ENCODE measurements at regions not wholly inside any gene's neighbourhood (a gene's known extent, or its start where the extent isn't known, plus 50 kb on each side); places are given as distances from the start of the nearest gene placed in this dataset.

DNA sequence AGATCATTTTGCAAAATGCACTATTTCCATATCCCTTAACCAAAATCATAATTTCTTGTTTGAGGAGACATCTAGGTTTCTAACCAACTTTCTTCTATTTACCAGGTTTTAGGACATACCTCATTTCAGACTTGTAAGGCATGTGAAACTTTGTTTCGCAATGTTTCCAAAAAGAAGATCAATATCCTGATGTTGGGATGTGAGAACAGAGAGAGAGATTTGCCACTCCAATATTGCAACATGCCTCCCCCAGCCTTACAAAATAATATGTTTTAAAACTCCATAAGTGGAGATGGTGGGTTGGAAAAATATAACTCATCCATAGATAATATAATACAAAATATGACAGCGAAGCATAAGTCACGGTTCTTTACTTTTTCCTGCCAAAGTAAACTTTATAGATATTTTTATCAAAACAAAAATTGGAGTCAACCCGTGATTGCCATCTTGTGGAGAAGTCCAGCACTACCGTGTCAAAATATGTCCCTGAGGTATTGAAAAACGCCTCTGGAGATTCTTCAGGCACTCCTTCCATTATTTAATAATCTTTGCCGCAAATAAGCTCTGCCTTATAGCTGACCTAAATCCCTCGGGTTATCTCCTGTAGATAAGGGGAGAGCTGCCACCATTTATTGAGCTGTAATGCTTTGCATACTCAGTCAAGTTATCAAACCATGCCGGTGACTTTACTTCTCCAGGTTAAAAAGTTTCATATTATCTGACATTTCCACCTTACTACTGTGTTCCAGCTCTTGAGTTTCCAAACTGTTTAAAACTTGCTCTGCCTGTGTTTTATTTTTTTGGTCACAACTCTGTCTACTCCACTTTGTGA lies 534.2 kb downstream of the HACE1 start:
- no peak overlapping the region for H3K27ac ChIP-seq
- TF ChIP-seq, protein P1, sequence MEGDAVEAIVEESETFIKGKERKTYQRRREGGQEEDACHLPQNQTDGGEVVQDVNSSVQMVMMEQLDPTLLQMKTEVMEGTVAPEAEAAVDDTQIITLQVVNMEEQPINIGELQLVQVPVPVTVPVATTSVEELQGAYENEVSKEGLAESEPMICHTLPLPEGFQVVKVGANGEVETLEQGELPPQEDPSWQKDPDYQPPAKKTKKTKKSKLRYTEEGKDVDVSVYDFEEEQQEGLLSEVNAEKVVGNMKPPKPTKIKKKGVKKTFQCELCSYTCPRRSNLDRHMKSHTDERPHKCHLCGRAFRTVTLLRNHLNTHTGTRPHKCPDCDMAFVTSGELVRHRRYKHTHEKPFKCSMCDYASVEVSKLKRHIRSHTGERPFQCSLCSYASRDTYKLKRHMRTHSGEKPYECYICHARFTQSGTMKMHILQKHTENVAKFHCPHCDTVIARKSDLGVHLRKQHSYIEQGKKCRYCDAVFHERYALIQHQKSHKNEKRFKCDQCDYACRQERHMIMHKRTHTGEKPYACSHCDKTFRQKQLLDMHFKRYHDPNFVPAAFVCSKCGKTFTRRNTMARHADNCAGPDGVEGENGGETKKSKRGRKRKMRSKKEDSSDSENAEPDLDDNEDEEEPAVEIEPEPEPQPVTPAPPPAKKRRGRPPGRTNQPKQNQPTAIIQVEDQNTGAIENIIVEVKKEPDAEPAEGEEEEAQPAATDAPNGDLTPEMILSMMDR (IDR thresholded peaks at IDR 0.05) = peak; percentile 85
- no peak for TF ChIP-seq ZFX (IDR thresholded peaks at IDR 0.05; ENCODE audit: borderline replicate concordance)

DNA sequence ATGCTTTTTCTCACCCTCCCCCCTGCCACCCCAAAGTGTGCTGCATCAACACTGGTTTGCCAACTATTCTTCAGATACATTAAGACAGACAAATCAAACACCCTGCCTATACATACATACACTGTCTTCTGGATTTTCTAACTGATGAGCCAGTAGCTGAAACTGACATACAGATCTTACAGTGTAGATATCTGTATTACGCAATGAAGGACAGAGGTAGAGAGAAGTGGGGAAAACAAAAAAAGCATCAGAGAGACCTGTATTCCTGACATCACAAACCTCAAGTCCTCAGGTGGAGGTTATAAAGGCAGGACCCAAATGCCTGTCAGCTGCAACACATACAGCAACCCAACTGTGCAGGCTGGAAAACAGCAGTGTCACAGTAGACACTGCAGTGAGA lies 535.4 kb downstream of the HACE1 start:
- no peak overlapping the region for H3K27ac ChIP-seq

DNA sequence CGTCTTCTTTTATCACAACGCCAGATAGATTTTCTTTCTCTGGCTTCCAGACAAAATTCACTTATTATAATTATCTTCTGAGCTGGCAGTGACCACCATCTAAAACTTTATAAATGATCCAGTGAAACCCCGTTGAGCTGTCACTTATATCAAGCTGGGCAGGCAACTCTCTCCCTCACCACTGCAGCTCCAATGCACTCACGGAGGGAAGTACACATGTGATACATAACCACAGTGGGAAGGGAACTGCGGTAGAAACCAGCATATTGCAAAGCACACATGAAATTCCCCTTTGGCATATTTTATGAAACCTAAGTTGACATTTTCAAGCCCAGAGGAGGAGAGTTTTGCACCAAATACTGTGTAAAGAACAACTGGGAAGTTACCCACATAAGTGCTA lies 536.9 kb downstream of the HACE1 start:
- TF ChIP-seq, protein P1 (IDR thresholded peaks at IDR 0.05) = no peak
- TF ChIP-seq ZFX (IDR thresholded peaks at IDR 0.05; ENCODE audit: borderline replicate concordance) = no peak

More for the DNA sequence above, 535.4 kb downstream of the HACE1 start:
- TF ChIP-seq, protein P1 (IDR thresholded peaks at IDR 0.05) = no peak
- TF ChIP-seq ZFX (IDR thresholded peaks at IDR 0.05; ENCODE audit: borderline replicate concordance) = no peak

DNA sequence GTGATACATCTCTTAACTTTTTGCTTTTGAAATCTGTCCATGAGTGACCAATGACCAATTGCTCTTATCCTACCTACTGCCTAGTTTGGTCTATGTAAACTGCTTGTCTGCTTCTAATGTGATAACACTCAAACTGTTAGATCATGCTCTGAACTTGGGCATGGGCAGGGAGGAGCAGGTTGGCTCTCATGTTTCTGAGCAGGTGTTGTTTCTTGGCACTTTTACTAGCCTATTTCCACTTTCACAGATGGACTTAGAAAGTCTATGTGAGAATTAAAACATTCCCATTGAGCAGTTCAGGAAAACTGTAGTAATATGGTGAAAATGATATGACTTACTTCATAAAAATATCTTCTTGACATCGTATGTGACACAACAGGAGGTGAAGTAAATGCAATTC lies 538.4 kb downstream of the HACE1 start:
- H3K27ac ChIP-seq = no peak overlapping the region
- TF ChIP-seq ZFX (IDR thresholded peaks at IDR 0.05; ENCODE audit: borderline replicate concordance) = no peak
- TF ChIP-seq, protein P1 (IDR thresholded peaks at IDR 0.05) = no peak

More for the DNA sequence above, 536.9 kb downstream of the HACE1 start:
- H3K27ac ChIP-seq = no peak overlapping the region

DNA sequence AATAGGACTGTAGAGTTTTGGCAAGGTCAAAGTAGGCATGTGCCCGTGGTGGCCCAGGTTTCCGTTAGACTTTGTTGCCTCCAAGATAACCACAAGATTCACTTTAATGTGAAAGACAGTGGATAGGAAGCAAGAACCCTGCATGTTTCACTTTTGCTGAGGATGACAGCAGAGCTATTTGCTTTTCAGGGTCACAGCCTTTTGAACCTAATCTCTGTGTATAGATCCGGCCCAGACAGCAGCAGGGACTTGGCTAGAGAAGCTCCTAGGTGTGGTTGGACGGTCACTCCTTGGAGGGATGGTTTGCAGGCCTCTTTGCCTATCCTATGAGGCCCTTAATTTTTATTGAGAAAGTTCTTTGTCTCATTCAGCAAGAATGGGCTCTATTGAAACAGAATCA lies 538.8 kb downstream of the HACE1 start:
- TF ChIP-seq, protein P1 (IDR thresholded peaks at IDR 0.05) = no peak
- TF ChIP-seq ZFX (IDR thresholded peaks at IDR 0.05; ENCODE audit: borderline replicate concordance) = no peak
- H3K27ac ChIP-seq = no peak overlapping the region

DNA sequence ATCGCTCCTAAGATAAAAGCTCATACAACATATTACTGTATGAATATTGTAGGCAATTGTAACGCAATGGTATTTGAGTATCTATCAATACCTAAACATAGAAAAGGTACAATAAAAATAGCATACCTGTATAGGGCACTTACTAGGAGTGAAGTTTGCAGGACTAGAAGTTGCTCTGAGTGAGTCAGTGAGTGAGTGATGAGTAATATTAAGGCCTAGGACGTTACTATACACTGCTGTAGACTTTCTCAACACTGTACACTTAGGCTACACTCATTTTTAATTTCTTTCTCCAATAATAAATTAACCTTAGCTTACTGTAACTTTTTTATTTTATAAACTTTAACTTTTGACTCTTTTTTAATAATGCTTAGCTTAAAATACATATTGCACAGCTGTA lies 546.9 kb downstream of the HACE1 start:
- no peak overlapping the region for H3K27ac ChIP-seq
- TF ChIP-seq, protein P1 (IDR thresholded peaks at IDR 0.05) = no peak
- no peak for TF ChIP-seq ZFX (IDR thresholded peaks at IDR 0.05; ENCODE audit: borderline replicate concordance)

DNA sequence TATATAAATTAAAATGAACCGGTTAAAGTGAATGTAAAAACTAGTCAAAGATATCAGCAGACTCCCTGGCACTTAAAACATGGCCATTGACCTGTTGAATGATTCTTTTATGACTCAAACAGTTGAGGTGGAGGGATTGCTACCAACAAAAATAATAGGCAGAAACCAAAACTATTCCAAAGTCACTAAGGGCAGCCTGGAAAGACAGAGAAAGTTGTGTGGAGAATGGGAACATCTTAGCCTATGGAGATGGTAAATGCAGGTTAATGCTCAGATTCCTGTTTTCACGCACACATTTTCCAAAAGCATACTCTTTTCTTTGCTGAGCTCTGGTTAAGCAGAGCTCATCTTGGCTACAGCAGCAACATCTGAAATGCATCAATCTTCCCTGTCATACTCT lies 553.5 kb downstream of the HACE1 start:
- TF ChIP-seq, protein P1 (IDR thresholded peaks at IDR 0.05) = no peak
- no peak for TF ChIP-seq ZFX (IDR thresholded peaks at IDR 0.05; ENCODE audit: borderline replicate concordance)

More for the DNA sequence above, 553.5 kb downstream of the HACE1 start:
- H3K27ac ChIP-seq = no peak overlapping the region

Measured in 22Rv1 (cell line).